Upper lobe of left lung (tissue), 6 donors: ENCODE measurements at regions not wholly inside any gene's neighbourhood (a gene's known extent, or its start where the extent isn't known, plus 50 kb on each side); places are given as distances from the start of the nearest gene placed in this dataset.

ENCODE experiments used
- ATAC-seq, 2 donors: fragments of 200-7000 bp; cut with Tn5 transposase; one replicate each; pipeline ENCODE4 v1.9.1; 2022; ENCODE audit warnings: mild to moderate bottlenecking in 2 of 2, moderate library complexity in 2 of 2; ENCODE audit not compliant: low FRiP score in 2 of 2
- DNase-seq, 2 donors: peaks; one replicate each; pipeline ENCODE4 v3.0.0-alpha.2; 2019 to 2020
- H3K27ac ChIP-seq, 4 donors: fragments of 200-600 bp; sonication (generic); one replicate each; pipeline ENCODE4 v1.5.1; 2016 to 2019
- H3K27me3 ChIP-seq, 4 donors: fragments of 200-600 bp; sonication (generic); one replicate each; pipeline ENCODE4 v1.5.1; 2017 to 2019
- H3K36me3 ChIP-seq, 4 donors: fragments of 200-600 bp; sonication (generic); one replicate each; pipeline ENCODE4 v1.5.1; 2016 to 2019
- H3K4me1 ChIP-seq, 4 donors: fragments of 200-600 bp; sonication (generic); one replicate each; pipeline ENCODE4 v1.5.1; 2018 to 2019
- H3K4me3 ChIP-seq, 4 donors: fragments of 200-600 bp; sonication (generic); one replicate each; pipeline ENCODE4 v1.5.1; 2017 to 2019; ENCODE audit warnings: mild to moderate bottlenecking in 2 of 4, moderate library complexity in 1 of 4
- H3K9me3 ChIP-seq, 4 donors: fragments of 200-600 bp; sonication (generic); one replicate each; pipeline ENCODE4 v1.5.1; 2018 to 2019
- CTCF ChIP-seq, 6 experiments: fragments of 450-650 bp in 4 of 6; fragments of 200-600 bp in 2 of 6; sonication (generic) in 2 of 6; IDR thresholded peaks; one replicate each; pipeline ENCODE4 v1.5.1; 2016 to 2019; ENCODE audit warnings: antibody characterized with exemption in 6 of 6
- EP300 ChIP-seq, 4 donors: sonication (generic); formaldehyde crosslinking; IDR thresholded peaks; one replicate each; pipeline ENCODE4 v1.5.1; 2017; ENCODE audit warnings: antibody characterized with exemption in 4 of 4, control low read depth in 2 of 4
- POLR2A ChIP-seq, 4 donors: fragments of 450-650 bp; IDR thresholded peaks; one replicate each; pipeline ENCODE4 v1.5.1; 2016 to 2017; ENCODE audit warnings: antibody characterized with exemption in 4 of 4, mild to moderate bottlenecking in 2 of 4
- POLR2AphosphoS5 ChIP-seq, 2 donors: sonication (generic); formaldehyde crosslinking; IDR thresholded peaks; one replicate each; pipeline ENCODE4 v1.5.1; 2017; ENCODE audit warnings: antibody characterized with exemption in 2 of 2
- WGBS, 2 donors: methylation state at CpG; one replicate each; pipeline ENCODE4 v1.1.5; 2017 to 2018; 5-methylcytosine and 5-hydroxymethylcytosine counted together
- donor health status: DM: no; HTN: no; CAD: no; lungs with moderate emphysema.
- donor health status: DM: no; HTN: yes; CAD: no; lungs with severe emphysema.

- peak overlapping the region in 3 of 4 donors; percentile 36 to 63 (median 62) for H3K27ac ChIP-seq
- DNase-seq (no peak), ATAC-seq (no peak)
- H3K27me3 ChIP-seq, result no peaks in the 10 kb centered on the region
- WGBS, 2 donors, result 84 to 95% methylated on average over 6 of the region's 6 CpGs
- no peaks in the 10 kb centered on the region for H3K9me3 ChIP-seq
- H3K4me3 ChIP-seq, result no peak overlapping the region
- no peaks in the 10 kb centered on the region for H3K36me3 ChIP-seq
- TF ChIP-seq POLR2A (IDR thresholded peaks at IDR 0.05) (no peak), EP300 (IDR thresholded peaks at IDR 0.05) (no peak), POLR2AphosphoS5 (IDR thresholded peaks at IDR 0.05) (no peak), CTCF (IDR thresholded peaks at IDR 0.05) (no peak)
- peaks cover 11 to 34% (median 23%) of the 10 kb centered on the region in 4 donors for H3K4me1 ChIP-seq
These were observed 213.0 kb upstream of the CITED2 start for GRCh38 chr6:139587469-139587868.

- no peaks in the 10 kb centered on the region for H3K9me3 ChIP-seq
- 89% methylated on average over 3 of the region's 3 CpGs for WGBS, 2 donors
- no peaks in the 10 kb centered on the region for H3K27me3 ChIP-seq
- DNase-seq, result no peak
- no peak for ATAC-seq
- no peak overlapping the region for H3K27ac ChIP-seq
- no peaks in the 10 kb centered on the region for H3K36me3 ChIP-seq
- H3K4me3 ChIP-seq, result no peak overlapping the region
- peaks cover 3 to 27% (median 18%) of the 10 kb centered on the region in 4 donors for H3K4me1 ChIP-seq
- TF ChIP-seq POLR2AphosphoS5 (IDR thresholded peaks at IDR 0.05) (no peak), EP300 (IDR thresholded peaks at IDR 0.05) (no peak), CTCF (IDR thresholded peaks at IDR 0.05) (no peak), POLR2A (IDR thresholded peaks at IDR 0.05) (no peak)
These were observed 211.8 kb upstream of the CITED2 start for GRCh38 chr6:139586273-139586672.

GRCh38 chr6:139584599-139584998 lies 210.2 kb upstream of the CITED2 start:
- no peak for TF ChIP-seq POLR2AphosphoS5 (IDR thresholded peaks at IDR 0.05)
- TF ChIP-seq CTCF (IDR thresholded peaks at IDR 0.05), result no peak
- TF ChIP-seq EP300 (IDR thresholded peaks at IDR 0.05), result no peak
- no peak for TF ChIP-seq POLR2A (IDR thresholded peaks at IDR 0.05)
- no peak overlapping the region for H3K4me3 ChIP-seq
- ATAC-seq (no peak), DNase-seq (no peak)
- peaks cover 0 to 23% (median 11%) of the 10 kb centered on the region in 4 donors for H3K4me1 ChIP-seq
- H3K9me3 ChIP-seq, result no peaks in the 10 kb centered on the region
- WGBS, 2 donors, result 76 to 88% methylated on average over 1 of the region's 1 CpG
- H3K27me3 ChIP-seq, result no peaks in the 10 kb centered on the region
- H3K27ac ChIP-seq, result no peak overlapping the region
- H3K36me3 ChIP-seq, result no peaks in the 10 kb centered on the region

DNA sequence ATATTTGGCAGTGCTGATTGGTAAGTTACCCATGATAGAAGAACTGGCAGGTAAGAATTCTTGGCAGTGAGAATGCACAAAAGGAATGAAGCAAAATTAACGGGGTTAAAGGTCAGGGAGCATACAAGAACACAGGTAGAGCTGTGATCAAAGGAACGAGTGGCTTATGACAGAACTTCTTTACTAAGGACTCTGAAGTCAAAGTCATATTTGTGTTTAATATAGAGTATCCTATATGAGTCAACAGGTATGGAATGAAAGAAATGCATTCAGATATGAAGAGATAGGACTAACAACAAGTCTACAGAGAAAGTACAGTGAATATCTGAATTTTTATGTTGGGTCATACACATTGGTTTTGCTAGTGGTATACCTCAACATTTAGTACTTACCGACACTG lies 209.0 kb upstream of the CITED2 start:
- Histone ChIP-seq H3K4me3 (no peak overlapping the region), H3K36me3 (no peaks in the 10 kb centered on the region), H3K9me3 (no peaks in the 10 kb centered on the region), H3K27ac (no peak overlapping the region), H3K27me3 (no peaks in the 10 kb centered on the region), H3K4me1 (peaks cover 0 to 19% (median 5%) of the 10 kb centered on the region in 4 donors)
- DNase-seq, result no peak
- ATAC-seq, result no peak
- no peak for TF ChIP-seq EP300 (IDR thresholded peaks at IDR 0.05)
- TF ChIP-seq POLR2AphosphoS5 (IDR thresholded peaks at IDR 0.05), result no peak
- no peak for TF ChIP-seq POLR2A (IDR thresholded peaks at IDR 0.05)
- TF ChIP-seq CTCF (IDR thresholded peaks at IDR 0.05), result no peak
- 82 to 85% methylated on average over 3 of the region's 3 CpGs for WGBS, 2 donors

- no peak overlapping the region for H3K27ac ChIP-seq
- DNase-seq (no peak), ATAC-seq (no peak)
- no peaks in the 10 kb centered on the region for H3K36me3 ChIP-seq
- H3K4me1 ChIP-seq, result peaks cover 0 to 19% (median 7%) of the 10 kb centered on the region in 4 donors
- no peaks in the 10 kb centered on the region for H3K27me3 ChIP-seq
- H3K4me3 ChIP-seq, result no peak overlapping the region
- 86 to 87% methylated on average over 2 of the region's 2 CpGs for WGBS, 2 donors
- TF ChIP-seq EP300 (IDR thresholded peaks at IDR 0.05) (no peak), CTCF (IDR thresholded peaks at IDR 0.05) (no peak), POLR2AphosphoS5 (IDR thresholded peaks at IDR 0.05) (no peak), POLR2A (IDR thresholded peaks at IDR 0.05) (no peak)
- H3K9me3 ChIP-seq, result no peaks in the 10 kb centered on the region
These were observed 208.5 kb upstream of the CITED2 start for GRCh38 chr6:139582956-139583355.
